GM12872 (cell line): ENCODE measurements at regions not wholly inside any gene's neighbourhood (a gene's known extent, or its start where the extent isn't known, plus 50 kb on each side); places are given as distances from the start of the nearest gene placed in this dataset.

Experiments used
- CTCF ChIP-seq: IDR thresholded peaks from 3 replicates; pipeline ENCODE4 v1.5.1; 2011; ENCODE audit warnings: low read depth, mild to moderate bottlenecking, low read length, moderate library complexity; ENCODE audit not compliant: insufficient read depth

GRCh38 chrY:7262531-7262930 lies 351.0 kb upstream of the AMELY start:
- no peak for TF ChIP-seq CTCF

- no peak for TF ChIP-seq CTCF
Measured at GRCh38 chrY:7261254-7261653, 349.7 kb upstream of the AMELY start.

- TF ChIP-seq CTCF = no peak
Measured at GRCh38 chrY:7240101-7240500, 328.5 kb upstream of the AMELY start.

- TF ChIP-seq CTCF = no peak
Measured at GRCh38 chrY:7211971-7212370, 300.4 kb upstream of the AMELY start.

- no peak for TF ChIP-seq CTCF
Measured at GRCh38 chrY:7204456-7204855, 292.9 kb upstream of the AMELY start.

GRCh38 chrY:7182591-7182990 lies 271.0 kb upstream of the AMELY start:
- TF ChIP-seq CTCF = no peak

GRCh38 chrY:7177631-7178030 lies 266.1 kb upstream of the AMELY start:
- no peak for TF ChIP-seq CTCF

- TF ChIP-seq CTCF = no peak
Measured at GRCh38 chrY:7169475-7169874, 257.9 kb upstream of the AMELY start.
